NCI-H1694 (cell line): ENCODE measurements at regions not wholly inside any gene's neighbourhood (a gene's known extent, or its start where the extent isn't known, plus 50 kb on each side); places are given as distances from the start of the nearest gene placed in this dataset.

ENCODE experiments used
- DNase-seq: peaks from one replicate; lab custom pipeline; 2025; lab: John Stamatoyannopoulos, UW

DNA sequence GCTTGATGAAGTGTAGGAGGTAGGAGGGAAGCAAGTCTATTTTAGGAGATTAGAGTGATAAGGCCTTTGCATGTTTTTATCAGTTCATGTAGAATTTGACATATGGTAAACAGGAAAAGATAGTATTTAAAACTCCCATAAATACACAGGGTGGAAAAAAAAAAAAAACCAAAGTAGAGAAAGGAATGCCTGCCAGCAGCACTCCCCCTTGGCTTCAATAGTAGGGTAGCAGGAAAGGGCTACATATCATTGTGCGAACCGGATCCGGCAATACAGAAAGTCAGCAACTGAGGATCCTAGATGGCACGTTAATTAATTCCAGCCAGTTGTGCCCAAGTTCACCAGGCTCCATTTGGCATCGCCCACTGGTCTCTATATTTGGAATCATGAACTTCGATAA lies 159.6 kb upstream of the SMIM21 start:
- no peak for DNase-seq

DNA sequence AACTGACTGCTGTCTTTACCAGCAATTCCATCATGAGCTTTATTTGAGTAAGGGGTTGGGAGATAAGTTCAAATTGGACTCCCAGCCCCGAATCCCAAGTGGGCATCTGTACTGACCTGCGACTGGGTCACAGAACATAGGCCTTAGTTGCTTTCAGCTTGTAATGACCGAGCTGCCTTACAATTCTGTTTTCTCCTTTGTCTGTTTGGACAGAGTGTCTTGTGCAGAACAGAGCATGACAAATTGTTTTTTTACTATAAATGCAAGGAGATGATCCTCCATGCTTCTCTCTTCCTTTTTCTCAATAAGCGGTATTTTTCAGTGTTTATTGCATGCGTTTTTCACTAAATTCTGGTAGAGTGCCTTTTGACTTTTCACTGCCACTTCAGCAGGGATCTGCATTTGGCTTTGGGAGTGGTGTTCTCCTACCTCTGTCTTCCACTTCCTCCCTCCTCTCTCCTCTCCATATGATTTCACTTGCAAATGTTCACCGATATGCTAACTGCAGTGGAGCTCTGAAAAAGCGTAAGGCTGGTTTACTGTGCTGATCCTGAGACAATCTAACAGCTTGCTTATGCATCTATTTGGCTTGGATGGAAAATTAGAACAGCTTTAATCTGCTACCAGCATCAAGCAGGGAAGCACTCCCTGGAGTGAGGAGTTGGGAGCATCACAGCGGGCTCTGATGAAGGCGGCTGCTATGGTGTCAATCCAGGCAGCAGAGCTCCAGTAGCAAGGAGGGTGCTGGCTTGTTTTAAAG lies 158.8 kb upstream of the SMIM21 start:
- DNase-seq = no peak

DNA sequence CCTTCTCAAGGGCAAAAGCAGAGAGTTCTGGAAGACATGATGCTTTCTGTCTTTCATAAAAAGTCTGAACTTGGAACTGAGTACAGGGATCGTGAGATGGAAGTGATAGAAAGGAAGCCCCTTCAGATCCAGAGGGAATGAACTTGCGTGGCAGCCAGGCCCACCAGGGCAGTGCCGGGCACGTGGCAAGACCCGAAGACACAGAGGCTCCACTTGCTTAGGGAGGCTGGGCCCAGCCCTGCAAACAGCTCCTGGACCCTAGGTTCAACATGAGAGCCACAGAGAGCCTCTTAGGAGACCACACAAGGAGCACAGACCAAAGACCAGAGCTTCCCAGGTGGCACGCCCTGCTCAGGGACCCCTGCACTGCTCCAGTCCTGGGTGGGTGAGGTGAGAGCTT lies 155.4 kb upstream of the SMIM21 start:
- no peak for DNase-seq

DNA sequence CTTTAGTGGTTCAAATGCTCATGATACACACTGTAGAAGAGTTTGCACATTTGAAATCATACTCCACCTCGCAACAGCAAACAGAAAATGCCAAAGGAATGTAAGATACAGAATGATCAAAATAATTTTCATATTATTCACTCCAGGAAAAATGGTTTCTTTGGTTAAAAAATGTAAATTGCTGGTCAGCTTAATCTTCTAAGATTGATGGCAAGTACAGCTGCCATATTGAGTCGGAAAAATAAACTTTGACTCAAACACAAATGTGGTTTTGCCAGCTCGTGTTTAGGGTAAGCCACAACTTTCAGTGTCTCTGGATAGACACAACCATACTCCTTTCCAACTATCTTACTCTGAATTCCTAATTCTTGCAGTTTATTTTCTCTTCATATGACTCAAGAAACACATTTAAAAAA lies 154.9 kb upstream of the SMIM21 start:
- DNase-seq = no peak

DNA sequence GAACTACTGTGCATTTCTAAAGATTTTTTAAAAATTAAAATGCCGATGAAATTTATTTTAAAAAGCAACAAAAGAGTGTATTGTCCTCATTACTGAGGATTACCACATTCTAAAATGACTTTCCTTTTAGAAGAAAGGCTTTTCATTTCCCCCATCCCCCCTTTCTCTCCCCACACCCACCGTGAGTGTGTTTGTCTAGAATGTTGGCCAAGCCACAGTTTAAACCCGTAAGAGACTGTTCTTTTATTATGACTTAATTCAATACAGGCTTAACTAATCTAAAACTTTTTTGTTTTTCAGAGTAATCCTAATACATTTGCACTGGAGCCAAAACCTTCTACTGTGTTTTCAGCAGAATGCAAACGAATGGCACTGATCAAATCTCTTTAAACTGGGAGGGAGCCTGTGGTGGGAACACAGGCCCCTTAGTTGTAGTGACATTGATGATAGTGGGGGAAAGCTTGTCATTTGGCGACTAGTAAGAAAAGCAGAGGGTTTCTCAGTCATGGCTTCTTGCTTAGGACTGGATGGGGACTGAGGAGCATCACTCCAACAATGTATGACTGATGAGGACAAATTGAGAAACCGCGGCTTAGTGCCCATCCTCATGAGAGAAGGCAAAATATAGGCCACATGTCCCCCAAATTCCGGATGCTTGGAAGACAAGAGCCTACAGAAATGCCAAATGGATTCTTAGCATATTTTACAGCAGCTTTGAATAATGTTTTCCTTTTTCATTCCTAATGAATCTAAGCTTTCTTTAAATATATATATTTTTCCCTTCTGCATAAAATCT lies 154.0 kb upstream of the SMIM21 start:
- DNase-seq = no peak

DNA sequence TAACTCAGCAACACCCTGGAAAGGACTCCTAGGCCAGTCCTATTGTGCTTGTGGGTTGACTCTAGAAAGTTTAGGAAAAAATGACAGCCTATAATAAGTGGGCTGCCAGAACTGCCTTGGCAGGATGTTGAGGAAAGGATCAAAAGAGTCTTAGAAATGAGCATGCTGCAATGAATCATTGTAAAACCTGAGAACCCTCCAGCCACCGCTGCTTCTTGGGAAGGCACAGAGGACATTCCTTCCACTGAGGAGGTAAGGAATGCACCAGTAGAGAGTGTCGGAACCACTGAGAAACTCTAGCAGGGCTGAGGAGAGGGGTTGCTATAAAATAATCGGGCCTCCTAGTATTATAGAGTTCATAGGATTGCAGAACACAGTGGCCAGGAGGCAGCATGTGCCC lies 146.7 kb upstream of the SMIM21 start:
- DNase-seq = no peak

DNA sequence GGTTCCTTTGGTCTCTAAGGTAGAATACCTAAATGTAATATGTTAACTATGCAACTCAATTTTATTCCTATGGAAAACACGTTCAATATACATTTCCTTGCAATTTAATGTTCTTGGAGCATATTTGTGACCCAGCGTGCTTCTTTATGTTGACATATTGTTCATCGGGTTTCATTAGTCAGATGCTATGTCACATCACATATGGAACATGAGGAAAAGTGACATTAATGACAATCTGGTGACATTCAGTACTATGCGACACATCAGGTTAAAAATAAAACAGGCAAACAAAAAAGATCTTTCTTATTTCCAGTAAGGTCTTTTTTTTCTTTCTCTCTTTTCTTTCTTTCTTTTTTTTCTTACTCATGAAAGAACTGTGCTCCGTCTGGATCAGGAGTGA lies 135.6 kb upstream of the SMIM21 start:
- DNase-seq = peak; percentile 11

DNA sequence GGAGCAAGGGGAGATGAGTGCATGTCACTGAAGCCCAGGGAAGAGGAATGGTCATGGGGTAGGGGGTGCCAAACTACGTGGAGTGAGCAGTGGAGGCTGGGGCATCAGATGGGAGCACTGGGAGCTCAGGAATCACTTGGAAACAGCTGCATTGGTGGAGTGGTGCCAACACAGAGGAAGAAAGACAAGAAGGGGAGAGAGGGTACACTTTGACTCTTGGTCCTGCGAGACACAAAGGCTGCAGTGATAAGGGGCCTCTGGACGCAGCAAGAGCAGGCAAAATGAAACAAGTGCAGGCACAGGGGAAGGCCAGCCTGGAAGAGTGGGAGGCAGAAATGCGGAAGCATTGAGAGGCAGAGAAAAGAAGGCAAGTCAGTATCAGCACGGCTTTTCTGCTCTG lies 134.7 kb upstream of the SMIM21 start:
- no peak for DNase-seq

DNA sequence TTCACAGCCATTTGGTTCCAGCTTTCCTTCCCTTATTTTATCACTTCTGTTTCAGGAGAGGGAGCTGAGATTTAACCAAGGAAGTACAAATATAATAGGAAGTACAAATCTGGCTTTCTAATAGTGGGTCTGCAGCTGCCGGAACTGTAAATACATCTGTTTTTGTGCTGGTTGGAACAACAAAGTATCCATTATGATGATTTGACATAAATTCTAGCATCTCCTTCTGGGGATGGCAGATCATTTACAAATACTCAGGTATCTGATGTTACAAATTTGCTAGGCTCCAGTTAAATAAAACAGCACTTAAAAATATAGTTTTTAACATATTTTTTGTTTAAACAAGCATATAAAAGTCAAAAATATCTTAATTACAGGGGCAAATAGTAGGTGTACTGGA lies 131.3 kb upstream of the SMIM21 start:
- DNase-seq = no peak

DNA sequence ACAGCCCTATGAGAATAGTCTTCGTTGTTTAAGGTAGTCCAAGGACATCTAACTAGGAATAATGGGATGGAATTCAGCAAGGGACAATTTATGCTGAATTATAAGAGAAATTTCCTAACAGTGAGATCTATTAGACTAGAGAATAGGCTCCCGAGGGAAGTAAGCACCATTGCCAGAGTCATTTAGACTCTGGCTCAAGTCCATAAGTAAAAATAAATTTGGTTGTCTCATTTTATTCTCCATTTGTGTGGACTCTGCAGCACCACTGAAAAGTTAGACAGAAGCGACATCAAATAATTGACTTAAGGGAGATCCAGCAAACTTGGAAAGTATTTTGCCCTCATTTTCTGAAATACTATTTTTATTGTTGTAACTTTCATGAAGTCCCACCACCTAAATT lies 129.3 kb upstream of the SMIM21 start:
- no peak for DNase-seq

DNA sequence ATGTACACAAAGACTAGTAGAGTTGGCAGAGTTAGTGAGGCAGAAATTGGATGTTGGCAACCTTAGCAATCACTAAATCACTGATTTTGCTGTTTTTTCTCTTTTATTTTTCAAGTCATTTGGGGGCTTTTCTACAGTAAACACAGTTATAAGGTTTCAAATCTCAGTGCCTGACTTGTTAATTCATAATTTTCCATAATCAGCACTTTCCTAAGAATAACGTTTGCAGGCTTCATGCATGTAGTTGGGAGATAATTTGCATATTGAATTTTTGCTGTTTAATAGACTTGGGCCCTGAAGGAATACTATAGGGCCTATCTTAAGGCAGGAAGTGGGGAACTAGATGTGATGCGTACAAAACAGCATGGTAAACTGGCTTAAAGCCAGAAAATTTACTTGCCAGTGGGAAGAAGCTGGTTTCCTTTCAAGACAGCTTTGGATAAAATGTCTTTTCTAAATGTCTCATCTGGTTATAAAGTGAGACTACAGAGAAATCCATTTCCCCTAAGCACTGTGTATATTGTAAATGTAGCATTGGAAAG lies 127.2 kb upstream of the SMIM21 start:
- DNase-seq = no peak

DNA sequence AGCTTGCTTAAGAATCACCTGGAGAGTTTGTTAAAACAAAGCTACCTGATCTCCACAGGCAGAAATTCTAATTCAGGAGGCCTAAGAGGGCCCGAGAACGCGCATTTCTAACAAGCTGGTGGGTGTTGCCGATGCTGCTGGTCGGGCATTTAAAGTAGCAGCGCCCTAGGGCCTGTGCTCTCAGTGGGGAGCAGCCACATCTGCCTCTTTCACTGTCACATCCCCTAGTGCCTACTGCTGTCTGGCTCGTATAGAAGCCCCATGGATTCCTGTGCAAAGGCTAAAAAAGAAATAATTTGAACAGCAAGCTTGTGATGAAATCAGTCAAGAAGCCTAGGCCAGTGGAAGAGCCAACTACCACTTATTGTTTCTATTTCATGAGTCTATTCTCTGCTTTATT lies 126.7 kb upstream of the SMIM21 start:
- DNase-seq = no peak

DNA sequence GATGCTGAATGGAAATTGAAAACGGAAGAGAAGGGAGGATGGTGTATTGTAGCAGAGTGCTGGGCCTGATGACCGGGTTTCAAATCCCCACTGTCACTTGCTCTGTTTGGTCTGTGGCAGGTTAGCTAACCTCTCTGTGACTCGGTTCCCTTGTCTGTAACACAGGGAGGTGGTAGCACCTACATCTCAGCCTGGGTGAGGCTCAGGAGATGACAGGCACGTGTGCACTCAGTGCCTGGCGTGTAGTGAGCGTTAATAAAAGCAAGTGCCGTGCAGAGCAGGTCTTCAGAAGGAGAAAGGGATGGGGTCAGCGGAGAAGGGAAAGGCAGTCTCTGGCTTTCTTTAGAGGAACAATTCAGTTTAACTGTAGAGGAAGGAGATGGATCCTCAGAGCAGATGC lies 125.5 kb upstream of the SMIM21 start:
- no peak for DNase-seq

DNA sequence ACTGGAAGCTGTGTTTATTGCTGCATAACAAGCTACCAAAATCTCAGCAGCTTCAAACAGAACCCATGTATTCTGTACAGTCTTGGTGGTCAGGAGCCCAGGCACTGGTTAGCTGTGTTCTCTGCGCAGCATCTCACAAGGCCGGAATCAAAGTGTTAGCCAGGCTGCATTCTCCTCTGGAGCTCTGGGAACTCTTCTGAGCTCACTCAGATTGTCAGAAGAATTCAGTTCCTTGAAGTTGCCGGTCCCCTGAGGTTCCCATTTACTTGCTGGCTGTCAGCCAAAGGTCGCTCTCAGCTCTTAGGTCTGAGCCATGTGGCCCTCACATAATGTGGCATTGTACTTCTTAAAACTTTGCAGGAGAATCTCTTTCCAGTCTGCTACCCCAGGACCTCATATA lies 123.6 kb upstream of the SMIM21 start:
- no peak for DNase-seq

DNA sequence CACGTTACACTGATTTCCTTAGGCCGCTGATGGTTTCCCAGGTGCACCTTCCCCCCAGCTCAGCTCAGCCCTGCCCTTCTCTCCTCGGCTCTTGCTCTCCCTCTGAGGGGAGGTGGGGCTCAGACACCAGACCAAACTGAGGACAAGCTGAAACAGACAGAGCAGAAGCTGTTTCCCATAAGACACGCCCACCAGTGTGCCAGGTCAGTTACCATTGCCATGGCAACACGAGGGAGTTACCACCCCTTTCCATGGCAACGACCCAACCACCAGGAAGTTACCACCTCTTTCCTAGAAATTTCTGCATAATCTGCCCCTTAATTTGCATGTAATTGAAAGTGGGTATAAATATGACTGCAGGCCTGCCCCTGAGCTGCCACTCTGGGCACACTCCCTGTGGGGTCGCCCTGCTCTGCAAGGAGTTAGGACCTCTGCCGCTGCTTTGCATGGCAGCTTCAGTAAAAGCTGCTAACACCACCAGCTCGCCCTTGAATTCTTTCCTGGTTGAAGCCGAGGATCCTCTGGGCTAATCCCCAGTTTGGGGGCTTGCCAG lies 120.9 kb upstream of the SMIM21 start:
- DNase-seq = peak; percentile 4

DNA sequence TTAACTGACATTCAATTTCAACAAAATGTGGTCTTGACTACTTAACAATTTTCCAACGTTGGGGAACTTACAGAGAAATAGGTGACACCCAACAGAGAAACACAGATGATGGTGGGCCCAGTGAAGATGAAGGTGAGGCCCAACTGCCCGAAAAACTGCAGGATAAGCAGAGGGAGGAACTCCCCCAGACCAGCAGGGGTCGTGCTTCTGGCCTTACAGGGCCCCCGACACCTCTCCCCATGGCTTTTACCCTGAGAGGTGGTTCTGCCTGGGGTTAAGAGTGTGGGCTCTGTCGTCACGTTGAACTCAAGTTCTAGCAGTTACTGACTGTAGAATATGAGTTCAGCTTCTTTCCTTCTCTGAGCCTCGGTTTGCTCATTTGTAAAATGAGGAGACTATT lies 119.5 kb upstream of the SMIM21 start:
- DNase-seq = no peak

DNA sequence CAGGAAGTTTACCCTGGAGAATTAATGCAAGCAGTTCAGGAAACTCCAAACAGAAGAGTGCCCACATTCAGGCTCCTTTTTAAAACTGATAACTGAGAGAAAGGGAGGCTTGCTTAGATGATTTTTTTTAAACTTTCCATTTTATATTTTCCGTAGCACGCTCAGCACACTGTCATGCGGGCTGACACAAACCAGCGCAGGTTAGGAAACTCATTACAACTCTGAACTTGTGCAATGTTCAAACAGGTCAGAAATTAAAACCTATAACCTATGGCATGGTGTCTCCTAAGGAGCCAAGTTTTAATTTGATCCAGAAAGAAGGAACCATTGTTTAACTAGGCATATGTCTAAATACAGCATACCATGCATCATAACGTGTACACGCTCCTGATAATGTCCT lies 117.7 kb upstream of the SMIM21 start:
- DNase-seq = no peak

DNA sequence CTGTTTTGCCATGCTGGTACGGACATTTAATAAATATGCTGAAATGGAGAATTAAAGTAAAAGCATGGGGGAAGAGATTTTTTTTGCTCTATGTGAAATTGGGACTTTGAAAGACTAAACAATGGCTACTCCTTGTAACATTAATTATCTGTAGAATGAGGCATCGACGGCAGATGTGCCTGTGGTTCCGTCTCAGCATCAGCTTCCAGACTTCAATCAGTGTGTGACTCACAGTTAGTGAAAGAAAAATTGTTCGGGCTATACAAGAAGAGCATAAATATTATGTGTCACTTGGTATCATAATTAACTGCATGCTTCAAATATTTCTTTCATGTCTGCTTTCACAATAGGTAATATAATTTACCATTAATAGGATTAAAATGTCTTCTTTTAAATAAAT lies 117.0 kb upstream of the SMIM21 start:
- DNase-seq = no peak

DNA sequence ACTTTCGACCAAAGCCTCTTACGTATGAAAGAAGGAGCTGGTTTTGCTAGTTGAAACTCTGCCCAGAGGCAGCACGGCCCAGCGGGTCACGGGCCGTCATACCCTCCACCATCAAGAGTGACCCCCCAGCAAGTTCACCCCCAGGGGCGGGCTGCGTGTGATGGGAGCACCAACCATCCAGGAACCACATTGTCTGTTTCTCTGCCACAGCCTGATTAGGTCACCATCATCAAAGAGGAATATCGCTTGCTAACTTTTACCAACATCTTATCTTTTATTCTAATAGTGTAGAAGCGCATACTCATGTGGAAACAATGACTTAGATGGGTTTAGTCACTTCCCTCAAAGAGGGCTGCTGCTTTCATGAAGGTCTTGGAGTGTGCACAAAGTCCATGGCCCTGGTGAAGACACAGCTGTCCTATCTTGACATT lies 116.6 kb upstream of the SMIM21 start:
- DNase-seq = no peak

DNA sequence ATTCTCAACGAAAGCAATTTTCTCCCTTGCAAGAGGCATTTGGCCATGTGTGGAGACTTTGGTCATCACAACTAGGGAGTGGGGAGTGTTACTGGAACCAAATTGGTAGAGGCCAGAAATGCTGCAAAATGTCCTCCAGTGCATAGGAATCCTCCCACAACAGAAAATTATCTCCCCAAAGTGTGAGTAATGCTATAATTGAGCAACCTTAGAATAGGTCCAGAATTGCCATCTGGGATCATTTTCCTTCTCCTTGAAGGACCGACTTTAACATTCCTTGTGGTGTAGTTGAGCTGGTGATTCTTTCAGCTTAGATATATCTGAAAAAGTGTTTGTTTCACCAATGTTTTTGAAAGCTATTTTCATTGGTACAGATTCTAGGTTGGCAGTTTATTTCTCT lies 111.2 kb upstream of the SMIM21 start:
- no peak for DNase-seq

DNA sequence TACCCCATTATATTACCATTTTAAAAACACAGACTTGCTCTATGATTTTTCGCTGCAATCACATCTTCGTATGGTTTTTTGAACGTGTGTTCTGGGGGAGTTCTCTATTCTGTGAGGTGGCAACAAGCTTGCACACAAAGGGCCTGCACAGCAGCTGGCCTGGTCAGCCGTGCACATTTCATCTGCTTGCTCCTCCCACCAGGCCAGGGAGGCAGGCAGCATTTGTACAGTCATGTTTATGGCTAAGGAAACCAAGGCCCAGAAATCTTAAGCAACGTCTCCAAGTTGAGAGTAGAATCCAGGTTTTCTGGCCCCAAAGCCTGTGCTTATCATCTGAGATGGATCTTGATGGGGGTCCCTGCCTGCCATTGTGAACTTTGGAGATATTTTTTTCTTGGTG lies 106.4 kb upstream of the SMIM21 start:
- no peak for DNase-seq

DNA sequence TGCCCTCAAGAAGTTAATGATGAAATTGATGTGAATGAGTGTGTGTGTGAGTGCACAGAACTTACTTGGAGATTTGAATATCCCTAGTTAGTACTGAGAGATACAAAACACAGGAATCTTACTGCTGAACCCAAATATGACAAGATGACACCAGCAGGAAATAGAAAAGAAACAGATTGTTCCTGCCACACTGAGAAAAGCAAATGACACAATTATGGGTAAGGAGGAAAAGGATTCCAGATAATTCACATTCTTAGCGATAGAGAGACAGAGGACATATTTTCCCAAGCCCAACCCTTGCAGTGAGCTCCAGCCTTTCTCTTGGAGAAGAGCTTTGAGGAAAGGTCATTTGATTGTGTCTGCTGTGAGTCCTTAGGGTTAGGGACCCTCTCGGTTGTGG lies 105.7 kb upstream of the SMIM21 start:
- DNase-seq = no peak

DNA sequence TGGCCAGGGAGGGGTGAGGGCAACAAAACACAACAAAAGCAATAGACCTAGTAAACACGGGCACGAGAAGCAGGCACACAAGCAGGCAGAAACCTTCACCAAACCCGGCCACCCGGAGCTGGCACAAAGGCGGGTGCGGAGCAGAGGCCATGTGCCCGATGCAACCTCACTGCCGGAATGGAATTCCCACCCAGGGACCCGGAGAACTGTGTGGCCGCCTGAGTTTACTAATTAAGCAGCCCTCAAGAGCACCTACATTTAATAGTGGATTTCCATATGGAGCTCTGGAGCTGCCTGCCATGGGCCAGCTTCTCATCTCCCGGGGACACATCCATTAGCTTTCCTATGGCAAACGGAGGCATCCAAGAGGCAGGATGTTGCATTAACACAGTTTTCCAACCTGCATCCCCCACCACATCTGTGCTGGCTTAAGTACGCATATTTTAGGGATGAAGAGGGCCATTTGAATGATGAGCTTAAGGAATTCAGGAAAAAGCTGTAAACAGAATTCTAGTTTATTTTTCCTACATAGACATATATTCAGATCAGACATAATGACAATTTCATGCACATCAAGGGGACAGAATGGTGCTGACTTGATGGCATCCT lies 104.5 kb upstream of the SMIM21 start:
- no peak for DNase-seq
